ENCODE measurements at regions not wholly inside any gene's neighbourhood (a gene's known extent, or its start where the extent isn't known, plus 50 kb on each side); places are given as distances from the start of the nearest gene placed in this dataset.
"Not testable (repeated sequence)": the region's sequence is repeated elsewhere in the genome, so short reads cannot be mapped to it uniquely, and the experiment has no call there.

GRCh38 chr9:84504360-84504759 lies 163.8 kb upstream of the SLC28A3 start:
- no peak for DNase-seq (ENCODE audit: low spot score)

- no peak for DNase-seq (ENCODE audit: low spot score)
Observed at GRCh38 chr9:84511651-84512050, 157.9 kb upstream of the NTRK2 start.

DNA sequence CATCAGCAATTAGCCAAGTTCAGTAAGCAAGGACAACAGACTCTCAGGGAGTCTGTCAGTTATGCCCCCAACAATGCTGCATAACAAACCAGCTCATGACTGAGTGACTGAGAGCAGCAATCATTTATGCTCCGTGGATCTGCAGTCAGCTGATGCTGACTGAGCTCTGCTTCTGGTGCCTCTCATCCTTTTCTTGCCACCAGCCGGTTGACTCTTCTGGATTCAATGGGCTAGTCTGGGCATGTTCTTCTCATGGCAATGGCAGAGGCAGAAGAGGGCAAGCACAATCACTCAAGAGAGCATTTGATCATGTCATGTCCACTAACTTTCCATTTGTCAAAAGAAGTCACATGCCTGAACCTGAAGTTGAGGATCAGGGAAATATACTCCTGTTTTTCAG lies 157.0 kb upstream of the NTRK2 start:
- no peak for DNase-seq (ENCODE audit: low spot score)

DNA sequence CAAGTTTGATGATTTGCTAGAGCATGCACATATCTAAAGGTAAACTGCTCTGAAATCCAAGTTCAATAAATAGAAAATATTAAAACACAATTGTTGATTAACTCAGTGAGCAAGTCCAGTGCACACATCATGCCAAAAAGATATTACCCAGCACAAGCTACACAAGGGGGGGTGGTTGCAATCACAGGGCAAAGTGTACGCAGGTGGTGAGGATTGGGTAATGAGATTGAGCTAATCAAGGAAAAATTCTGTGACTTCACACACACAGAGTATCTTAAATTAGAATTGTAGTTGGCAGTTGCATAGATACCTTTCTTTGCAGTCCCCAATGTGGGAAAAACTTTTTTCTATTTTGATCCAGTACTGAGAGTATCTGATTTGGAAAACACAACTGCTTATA lies 156.1 kb upstream of the NTRK2 start:
- no peak for DNase-seq (ENCODE audit: low spot score)

- no peak for DNase-seq (ENCODE audit: low spot score)
Observed at GRCh38 chr9:84513979-84514378, 155.6 kb upstream of the NTRK2 start.

DNA sequence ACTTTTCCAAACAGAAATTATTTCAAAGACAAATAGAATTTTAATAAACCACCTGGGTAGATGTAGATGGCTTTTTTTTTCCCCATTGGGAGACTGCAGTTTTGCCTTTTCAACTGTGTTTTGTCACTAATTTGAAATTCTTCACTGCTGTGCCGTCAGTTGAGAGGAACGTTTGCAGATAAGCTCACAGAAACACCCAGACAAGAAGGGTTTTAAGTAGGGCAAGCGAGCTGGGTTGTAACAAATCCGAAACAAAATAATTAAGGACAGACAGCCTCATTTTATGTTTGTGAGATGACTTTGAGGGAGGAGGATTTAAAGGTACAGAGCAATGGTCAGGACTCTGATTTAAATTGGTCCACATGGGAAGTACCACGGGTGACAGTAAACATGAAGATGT lies 155.1 kb upstream of the NTRK2 start:
- no peak for DNase-seq (ENCODE audit: low spot score)

DNA sequence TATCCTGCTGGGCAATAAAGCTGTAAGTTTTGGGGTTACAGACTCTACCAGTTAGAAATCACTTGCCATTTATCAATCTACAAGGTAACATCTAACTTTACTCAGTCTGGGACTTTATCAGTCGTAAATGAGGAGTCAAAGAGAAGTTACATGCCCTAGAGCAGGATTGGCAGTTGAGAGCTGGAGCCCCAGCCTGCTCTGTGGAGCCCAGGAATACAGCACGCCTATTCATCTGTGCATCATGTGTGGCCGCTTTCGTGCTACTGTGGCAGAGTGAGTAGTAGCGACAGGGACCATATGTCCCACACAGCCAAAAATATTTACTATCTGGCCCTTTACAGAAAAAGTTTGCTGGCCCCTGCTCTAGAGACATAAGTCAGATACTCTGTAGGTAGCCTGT lies 152.5 kb upstream of the NTRK2 start:
- DNase-seq (ENCODE audit: low spot score): no peak

DNA sequence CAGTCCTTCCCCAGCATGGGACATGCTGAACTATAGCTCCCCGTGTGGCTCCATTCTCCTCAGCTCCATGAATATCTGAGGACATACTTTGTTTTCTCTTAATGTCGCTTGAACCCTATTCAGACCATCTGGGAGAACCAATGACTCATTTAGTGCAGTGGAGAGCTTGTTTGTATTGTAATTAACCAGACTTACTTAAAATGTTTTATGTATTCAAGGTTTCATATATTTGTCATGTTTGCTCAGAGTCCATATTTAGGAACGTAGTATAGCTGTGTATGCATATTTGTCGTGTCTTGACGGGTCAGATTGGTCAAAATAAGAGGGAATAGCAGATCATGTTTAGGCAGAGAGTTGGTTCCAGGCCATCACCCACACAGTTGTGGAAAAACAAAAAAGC lies 150.1 kb upstream of the NTRK2 start:
- DNase-seq (ENCODE audit: low spot score): no peak

DNA sequence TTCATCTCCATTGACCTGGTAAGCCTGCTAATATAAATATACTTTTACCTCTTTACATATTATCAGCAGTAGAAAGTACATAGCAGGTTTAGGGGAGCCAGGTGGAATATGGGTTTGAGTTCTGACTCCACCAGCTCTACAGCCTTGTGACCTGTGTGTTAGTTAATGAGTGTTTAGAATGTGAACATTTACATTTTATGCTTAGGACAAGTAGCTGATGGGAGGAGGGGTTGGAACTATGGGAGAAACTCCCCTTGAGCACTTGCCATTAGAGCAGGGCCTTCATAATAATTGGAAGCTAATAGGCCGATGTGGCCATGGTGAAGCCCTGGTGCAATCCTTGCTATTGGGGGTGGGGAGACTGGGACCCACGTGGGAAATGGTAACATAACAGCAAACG lies 148.3 kb upstream of the NTRK2 start:
- DNase-seq (ENCODE audit: low spot score): no peak

DNA sequence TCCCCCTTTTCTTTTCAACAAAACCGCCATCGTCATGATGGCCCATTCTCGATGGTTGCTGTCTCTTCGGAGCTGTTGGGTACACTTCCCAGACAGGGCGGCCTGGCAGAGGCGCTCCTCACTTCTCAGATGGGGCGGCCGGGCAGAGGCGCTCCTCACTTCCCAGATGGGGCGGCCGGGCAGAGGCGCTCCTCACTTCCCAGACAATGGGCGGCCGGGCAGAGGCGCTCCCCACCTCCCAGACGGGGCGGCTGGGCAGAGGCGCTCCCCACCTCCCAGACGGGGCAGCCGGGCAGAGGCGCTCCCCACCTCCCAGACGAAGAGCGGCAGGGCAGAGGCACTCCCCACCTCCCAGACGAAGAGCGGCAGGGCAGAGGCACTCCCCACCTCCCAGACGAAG lies 143.3 kb upstream of the NTRK2 start:
- DNase-seq (ENCODE audit: low spot score): not testable (repeated sequence)

DNA sequence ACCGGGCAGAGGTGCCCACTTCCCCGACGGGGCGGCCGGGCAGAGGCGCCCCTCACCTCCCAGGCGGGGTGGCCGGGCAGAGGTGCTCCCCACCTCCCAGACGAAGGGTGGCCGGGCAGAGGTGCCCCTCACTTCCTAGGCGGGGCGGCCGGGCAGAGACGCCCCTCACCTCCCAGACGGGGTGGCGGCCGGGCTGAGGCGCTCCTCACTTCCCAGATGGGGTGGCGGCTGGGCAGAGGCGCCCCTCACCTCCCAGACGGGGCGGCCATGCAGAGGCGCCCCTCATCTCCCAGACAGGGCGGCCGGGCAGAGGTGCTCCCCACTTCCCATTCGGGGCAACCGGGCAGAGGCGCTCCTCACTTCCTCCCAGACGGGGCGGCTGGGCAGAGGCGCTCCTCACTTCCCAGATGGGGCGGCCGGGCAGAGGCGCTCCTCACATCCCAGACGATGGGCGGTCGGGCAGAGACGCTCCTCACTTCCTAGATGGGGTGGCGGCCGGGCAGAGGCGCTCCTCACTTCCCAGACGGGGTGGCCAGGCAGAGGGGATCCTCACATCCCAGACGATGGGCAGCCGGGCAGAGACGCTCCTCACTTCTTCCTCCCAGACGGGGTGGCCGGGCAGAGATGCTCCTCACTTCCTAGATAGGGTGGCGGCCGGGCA lies 142.3 kb upstream of the NTRK2 start:
- DNase-seq (ENCODE audit: low spot score): not testable (repeated sequence)

DNA sequence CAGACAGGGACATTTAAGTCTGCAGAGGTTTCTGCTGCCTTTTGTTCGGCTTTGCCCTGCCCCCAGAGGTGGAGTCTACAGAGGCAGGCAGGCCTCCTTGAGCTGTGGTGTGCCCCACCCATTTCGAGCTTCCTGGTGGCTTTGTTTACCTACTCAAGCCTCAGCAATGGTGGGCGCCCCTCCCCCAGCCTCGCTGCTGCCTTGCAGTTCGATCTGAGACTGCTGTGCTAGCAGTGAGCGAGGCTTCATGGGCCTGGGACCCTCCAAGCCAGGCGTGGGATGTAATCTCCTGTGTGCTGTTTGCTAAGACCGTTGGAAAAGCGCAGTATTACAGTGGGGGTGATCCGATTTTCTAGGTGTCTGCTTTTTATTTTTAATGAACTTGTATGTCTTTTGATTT lies 133.6 kb upstream of the NTRK2 start:
- not testable (repeated sequence) for DNase-seq (ENCODE audit: low spot score)

DNA sequence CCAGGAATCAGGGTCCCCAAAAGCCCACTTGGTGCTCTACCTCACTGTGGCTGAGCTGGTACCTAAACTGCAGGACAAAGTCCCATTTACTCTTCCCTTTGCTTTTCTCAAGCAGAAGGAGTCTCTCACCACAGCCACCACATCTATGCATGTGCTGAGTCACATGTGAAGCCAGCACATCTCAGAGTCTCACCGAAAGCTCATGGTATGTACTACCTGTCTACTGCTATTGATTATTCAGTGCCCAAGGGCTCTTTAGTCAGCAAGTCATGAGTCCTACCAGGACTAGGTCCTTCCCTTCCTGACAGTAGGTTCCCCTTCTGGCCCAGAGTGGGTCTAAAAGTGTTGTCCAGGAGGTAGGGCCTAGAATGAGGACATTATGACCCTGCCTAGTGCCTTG lies 130.7 kb upstream of the NTRK2 start:
- DNase-seq (ENCODE audit: low spot score): no peak

- no peak for DNase-seq (ENCODE audit: low spot score)
Observed at GRCh38 chr9:84542554-84542953, 127.0 kb upstream of the NTRK2 start.

- DNase-seq (ENCODE audit: low spot score): no peak
Observed at GRCh38 chr9:84554069-84554664, 115.4 kb upstream of the NTRK2 start.

DNA sequence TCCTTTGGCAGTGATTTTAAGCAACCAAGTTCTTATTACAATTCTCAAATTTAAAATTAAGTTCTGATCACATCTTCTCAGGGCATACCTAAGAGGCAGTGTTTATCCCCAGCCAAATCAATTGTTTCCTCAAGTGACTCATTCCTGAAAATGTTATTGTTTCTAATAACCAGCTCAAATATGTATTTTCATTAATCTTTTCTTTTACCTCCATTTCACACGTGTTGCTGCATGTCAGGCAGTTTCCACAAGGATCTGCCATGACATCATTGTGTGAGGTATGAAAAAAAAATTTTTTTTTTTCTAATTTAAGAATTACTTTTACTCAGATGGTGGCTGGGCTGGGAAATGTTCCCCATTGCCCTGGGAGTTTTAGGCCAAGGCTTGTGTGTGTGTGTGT lies 113.0 kb upstream of the NTRK2 start:
- no peak for DNase-seq (ENCODE audit: low spot score)

GRCh38 chr9:84557751-84558150 lies 111.8 kb upstream of the NTRK2 start:
- DNase-seq (ENCODE audit: low spot score): no peak

GRCh38 chr9:84563691-84564090 lies 105.8 kb upstream of the NTRK2 start:
- DNase-seq (ENCODE audit: low spot score): no peak

- DNase-seq (ENCODE audit: low spot score): no peak
Observed at GRCh38 chr9:84567805-84568204, 101.7 kb upstream of the NTRK2 start.

GRCh38 chr9:84570482-84571154 lies 98.9 kb upstream of the NTRK2 start:
- DNase-seq (ENCODE audit: low spot score): no peak

GRCh38 chr9:84573083-84573482 lies 96.4 kb upstream of the NTRK2 start:
- DNase-seq (ENCODE audit: low spot score): no peak

- no peak for DNase-seq (ENCODE audit: low spot score)
Observed at GRCh38 chr9:84575705-84576104, 93.8 kb upstream of the NTRK2 start.

DNA sequence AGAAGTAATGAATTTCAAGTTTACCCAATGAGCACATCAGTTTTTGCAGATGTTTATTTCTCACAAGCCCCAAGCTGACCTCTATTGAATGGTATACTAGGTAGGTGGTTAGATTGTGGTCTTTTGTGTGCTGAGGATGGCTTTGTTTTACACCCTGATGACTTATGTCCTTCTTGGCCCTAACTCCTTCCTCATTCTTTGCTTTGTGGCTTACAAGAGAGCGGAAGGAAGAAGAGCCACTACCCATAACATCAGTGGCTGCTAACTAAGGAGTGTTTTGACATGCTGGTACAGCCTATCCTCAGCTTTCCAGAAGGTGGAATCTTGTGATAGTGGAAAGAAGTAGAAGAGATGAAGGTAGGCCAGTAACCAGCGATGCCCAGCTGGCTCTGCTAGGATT lies 85.7 kb upstream of the NTRK2 start:
- no peak for DNase-seq (ENCODE audit: low spot score)

GRCh38 chr9:84586662-84587061 lies 82.9 kb upstream of the NTRK2 start:
- no peak for DNase-seq (ENCODE audit: low spot score)
